ENCODE measurements at regions not wholly inside any gene's neighbourhood (a gene's known extent, or its start where the extent isn't known, plus 50 kb on each side); places are given as distances from the start of the nearest gene placed in this dataset.
"Not testable (repeated sequence)": the region's sequence is repeated elsewhere in the genome, so short reads cannot be mapped to it uniquely, and the experiment has no call there.

GRCh38 chr15:98282656-98283332, 322.3 kb downstream of the ARRDC4 start:
- Mint-ChIP-seq H3K36me3 (no peaks in the 10 kb centered on the region), H3K4me3 (no peak overlapping the region), H3K4me1 (no peaks in the 10 kb centered on the region), H3K9me3 (peaks cover 5% of the 10 kb centered on the region), H3K27ac (no peak overlapping the region)
- DNase-seq (ENCODE audit: low spot score in 2 of 2): no peak
- no peak for ATAC-seq

GRCh38 chr15:98286200-98286599, 325.7 kb downstream of the ARRDC4 start:
- no peak overlapping the region for H3K27ac Mint-ChIP-seq

DNA sequence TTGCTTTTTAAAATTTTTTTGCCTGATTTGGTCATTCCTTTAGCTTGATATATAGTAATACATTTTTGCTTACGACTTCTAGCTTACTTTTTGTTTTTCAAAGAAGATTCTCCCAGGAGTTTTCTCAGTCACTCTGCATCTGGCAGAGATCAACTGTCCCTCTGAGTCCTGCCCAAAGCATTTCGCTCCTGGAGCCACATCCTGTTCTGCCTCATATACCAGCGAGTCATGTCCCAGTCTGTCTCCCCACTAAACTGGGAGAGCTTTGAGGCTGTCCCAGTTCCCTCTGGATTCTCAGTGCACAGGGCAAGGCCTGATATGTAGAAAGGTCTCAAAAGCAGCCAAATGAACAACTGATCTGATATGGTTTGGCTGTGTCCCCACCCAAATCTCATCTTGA, 326.3 kb downstream of the ARRDC4 start:
- no peaks in the 10 kb centered on the region for H3K9me3 Mint-ChIP-seq
- ATAC-seq: no peak
- H3K36me3 Mint-ChIP-seq: no peaks in the 10 kb centered on the region
- no peaks in the 10 kb centered on the region for H3K4me1 Mint-ChIP-seq
- DNase-seq (ENCODE audit: low spot score in 2 of 2): no peak
- no peak overlapping the region for H3K4me3 Mint-ChIP-seq
- no peak overlapping the region for H3K27ac Mint-ChIP-seq

More at GRCh38 chr15:98286200-98286599, 325.7 kb downstream of the ARRDC4 start:
- Mint-ChIP-seq H3K9me3 (no peaks in the 10 kb centered on the region), H3K36me3 (no peaks in the 10 kb centered on the region), H3K4me1 (no peaks in the 10 kb centered on the region), H3K4me3 (no peak overlapping the region)
- ATAC-seq: no peak
- DNase-seq (ENCODE audit: low spot score in 2 of 2): no peak

DNA sequence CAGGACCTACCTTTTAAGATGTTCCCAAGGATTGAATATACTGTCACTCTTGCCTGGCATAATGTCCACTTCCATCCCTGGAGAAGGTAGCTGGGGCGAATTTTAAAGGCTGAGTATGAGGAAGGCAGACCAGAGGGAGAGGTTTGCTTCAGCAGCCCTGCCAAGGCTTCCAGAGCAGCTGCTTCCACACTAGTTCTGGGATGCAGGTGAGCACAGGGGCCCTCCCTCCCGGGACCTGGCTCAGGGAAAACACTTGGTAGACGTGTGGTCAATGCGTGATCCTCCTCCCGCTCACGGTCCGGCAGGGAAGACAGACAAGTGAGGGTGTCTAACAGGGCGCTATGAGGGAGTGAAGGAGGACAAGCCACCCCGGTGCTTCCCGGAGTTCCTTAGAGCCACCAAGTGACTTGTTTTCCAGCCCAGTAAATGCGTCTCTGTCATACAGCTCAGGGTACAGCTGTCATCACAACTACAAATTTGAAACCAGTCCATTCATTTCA, 327.6 kb downstream of the ARRDC4 start:
- no peaks in the 10 kb centered on the region for H3K36me3 Mint-ChIP-seq
- no peak overlapping the region for H3K4me3 Mint-ChIP-seq
- H3K4me1 Mint-ChIP-seq: no peaks in the 10 kb centered on the region
- ATAC-seq: no peak
- no peak for DNase-seq (ENCODE audit: low spot score in 2 of 2)
- H3K9me3 Mint-ChIP-seq: no peaks in the 10 kb centered on the region
- no peak overlapping the region for H3K27ac Mint-ChIP-seq

DNA sequence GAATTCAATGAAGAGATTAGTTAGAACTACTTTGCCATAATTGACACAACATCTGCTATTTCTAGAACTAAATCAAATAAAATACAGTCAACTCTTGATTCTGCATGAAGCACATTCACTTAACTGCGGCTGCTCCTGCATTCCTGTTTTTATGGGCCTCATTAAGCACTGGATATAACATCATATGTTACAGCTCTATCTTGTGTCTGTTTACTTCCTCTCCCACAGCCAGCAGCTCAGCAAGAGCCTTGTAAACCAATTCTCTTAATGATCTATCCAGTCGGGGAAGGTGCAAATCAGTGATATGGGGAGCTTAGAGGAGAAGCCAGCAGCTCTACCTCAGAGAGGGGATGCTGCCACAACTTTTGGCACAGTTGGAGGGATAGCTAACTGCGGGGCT, 329.2 kb downstream of the ARRDC4 start:
- ATAC-seq (no peak), DNase-seq (ENCODE audit: low spot score in 2 of 2) (no peak)
- Mint-ChIP-seq H3K4me1 (no peaks in the 10 kb centered on the region), H3K36me3 (no peaks in the 10 kb centered on the region), H3K27ac (no peak overlapping the region), H3K4me3 (no peak overlapping the region), H3K9me3 (no peaks in the 10 kb centered on the region)

DNA sequence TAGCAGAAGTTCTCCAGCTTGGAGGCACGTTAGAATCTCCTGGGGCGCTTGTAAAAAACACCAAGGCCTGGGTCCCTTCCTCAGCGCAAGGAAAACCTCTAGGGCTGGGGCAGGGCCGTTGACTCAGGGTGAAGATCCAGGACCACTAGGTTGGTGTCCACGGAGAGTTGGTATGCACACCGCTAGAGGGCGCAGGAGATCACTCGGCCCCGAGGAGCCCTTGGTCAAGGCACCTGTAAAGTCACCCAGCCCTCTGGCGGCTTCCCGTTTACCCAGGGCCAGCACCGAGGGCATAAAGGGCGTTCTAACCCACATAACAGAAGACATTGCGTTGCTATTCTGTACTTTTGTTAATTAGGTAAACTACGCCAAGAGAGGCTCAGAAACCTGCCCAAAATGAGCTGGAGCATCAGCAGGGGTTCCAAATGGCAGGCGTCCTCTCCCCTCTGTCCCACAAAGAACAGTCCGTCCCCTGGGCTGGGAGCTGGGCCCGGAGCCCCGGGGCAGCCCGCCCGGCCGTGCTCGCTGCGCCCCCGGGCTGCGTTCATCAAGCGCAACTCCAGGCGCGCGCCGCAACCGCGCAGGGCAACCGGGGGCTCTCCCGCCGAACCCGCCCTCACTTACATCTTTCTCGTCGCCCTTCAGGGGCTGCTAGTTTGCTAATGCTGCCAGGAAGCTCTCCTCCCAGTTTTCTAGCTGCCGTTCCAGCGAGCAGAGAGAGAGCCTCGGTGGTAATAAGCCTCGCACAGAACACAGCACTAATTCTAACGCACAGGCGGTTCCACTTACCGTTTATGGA, 332.1 kb downstream of the ARRDC4 start:
- H3K36me3 Mint-ChIP-seq: no peaks in the 10 kb centered on the region
- ATAC-seq: peak; percentile 49
- H3K27ac Mint-ChIP-seq: no peak overlapping the region
- H3K9me3 Mint-ChIP-seq: no peaks in the 10 kb centered on the region
- H3K4me3 Mint-ChIP-seq: no peak overlapping the region
- no peaks in the 10 kb centered on the region for H3K4me1 Mint-ChIP-seq
- peak; percentile 5 to 66 for DNase-seq (ENCODE audit: low spot score in 2 of 2)

- ATAC-seq: no peak
- H3K4me1 Mint-ChIP-seq: no peaks in the 10 kb centered on the region
- no peaks in the 10 kb centered on the region for H3K36me3 Mint-ChIP-seq
- H3K27ac Mint-ChIP-seq: no peak overlapping the region
- no peak for DNase-seq (ENCODE audit: low spot score in 2 of 2)
- H3K9me3 Mint-ChIP-seq: no peaks in the 10 kb centered on the region
- H3K4me3 Mint-ChIP-seq: no peak overlapping the region
Measured at GRCh38 chr15:98294126-98294525, 333.6 kb downstream of the ARRDC4 start.

- H3K4me1 Mint-ChIP-seq; ATAC-seq; H3K36me3 Mint-ChIP-seq; H3K9me3 Mint-ChIP-seq; H3K4me3 Mint-ChIP-seq; H3K27ac Mint-ChIP-seq; DNase-seq (ENCODE audit: low spot score in 2 of 2): not testable (repeated sequence)
Measured at GRCh38 chr15:98295101-98295759, 334.7 kb downstream of the ARRDC4 start.

GRCh38 chr15:98296653-98297052, 336.1 kb downstream of the ARRDC4 start:
- Mint-ChIP-seq H3K27ac (no peak overlapping the region), H3K36me3 (no peaks in the 10 kb centered on the region), H3K9me3 (no peaks in the 10 kb centered on the region), H3K4me1 (no peaks in the 10 kb centered on the region), H3K4me3 (no peak overlapping the region)
- DNase-seq (ENCODE audit: low spot score in 2 of 2): no peak
- no peak for ATAC-seq

- no peak for ATAC-seq
- no peak overlapping the region for H3K27ac Mint-ChIP-seq
- H3K9me3 Mint-ChIP-seq: no peaks in the 10 kb centered on the region
- no peaks in the 10 kb centered on the region for H3K36me3 Mint-ChIP-seq
- no peak overlapping the region for H3K4me3 Mint-ChIP-seq
- no peaks in the 10 kb centered on the region for H3K4me1 Mint-ChIP-seq
- no peak for DNase-seq (ENCODE audit: low spot score in 2 of 2)
Measured at GRCh38 chr15:98304371-98304770, 343.9 kb downstream of the ARRDC4 start.

- H3K36me3 Mint-ChIP-seq: no peaks in the 10 kb centered on the region
- DNase-seq (ENCODE audit: low spot score in 2 of 2) (no peak), ATAC-seq (no peak)
- H3K4me1 Mint-ChIP-seq: no peaks in the 10 kb centered on the region
- H3K4me3 Mint-ChIP-seq: no peak overlapping the region
- no peak overlapping the region for H3K27ac Mint-ChIP-seq
- no peaks in the 10 kb centered on the region for H3K9me3 Mint-ChIP-seq
Measured at GRCh38 chr15:98308117-98308516, 340.2 kb upstream of the IGF1R start.

GRCh38 chr15:98311566-98312188, 336.7 kb upstream of the IGF1R start:
- no peak for ATAC-seq
- Mint-ChIP-seq H3K4me3 (no peak overlapping the region), H3K36me3 (no peaks in the 10 kb centered on the region), H3K9me3 (no peaks in the 10 kb centered on the region), H3K4me1 (no peaks in the 10 kb centered on the region), H3K27ac (no peak overlapping the region)
- peak; percentile 39 to 81 for DNase-seq (ENCODE audit: low spot score in 2 of 2)

DNA sequence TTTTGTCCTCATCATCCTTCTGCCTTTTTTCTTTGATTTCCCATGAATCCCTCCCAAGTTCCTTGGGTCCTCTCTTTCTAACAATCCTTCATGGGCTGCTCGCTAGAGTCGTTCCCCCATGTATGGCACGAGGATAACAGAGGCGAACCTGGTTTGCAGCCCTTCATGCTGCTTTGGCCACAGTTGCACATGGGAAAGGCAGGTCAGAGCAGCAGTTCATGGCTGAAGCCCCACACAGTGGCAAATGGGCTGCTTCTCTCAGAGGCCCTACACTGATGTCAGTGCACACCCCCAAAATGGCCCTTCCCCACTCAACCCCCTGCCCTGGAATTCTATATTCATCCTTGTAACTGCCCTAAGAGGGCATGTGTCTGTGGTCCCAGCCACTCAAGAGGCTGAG, 335.4 kb upstream of the IGF1R start:
- H3K36me3 Mint-ChIP-seq: no peaks in the 10 kb centered on the region
- H3K9me3 Mint-ChIP-seq: no peaks in the 10 kb centered on the region
- ATAC-seq: no peak
- H3K4me3 Mint-ChIP-seq: no peak overlapping the region
- no peaks in the 10 kb centered on the region for H3K4me1 Mint-ChIP-seq
- H3K27ac Mint-ChIP-seq: no peak overlapping the region
- DNase-seq (ENCODE audit: low spot score in 2 of 2): no peak

- no peaks in the 10 kb centered on the region for H3K36me3 Mint-ChIP-seq
- no peak overlapping the region for H3K4me3 Mint-ChIP-seq
- no peak for DNase-seq (ENCODE audit: low spot score in 2 of 2)
- no peak for ATAC-seq
- no peak overlapping the region for H3K27ac Mint-ChIP-seq
- no peaks in the 10 kb centered on the region for H3K9me3 Mint-ChIP-seq
- H3K4me1 Mint-ChIP-seq: no peaks in the 10 kb centered on the region
Measured at GRCh38 chr15:98315971-98316370, 332.4 kb upstream of the IGF1R start.

- H3K4me3 Mint-ChIP-seq: no peak overlapping the region
- H3K4me1 Mint-ChIP-seq: no peaks in the 10 kb centered on the region
- ATAC-seq: no peak
- no peaks in the 10 kb centered on the region for H3K9me3 Mint-ChIP-seq
- H3K36me3 Mint-ChIP-seq: no peaks in the 10 kb centered on the region
- H3K27ac Mint-ChIP-seq: no peak overlapping the region
- no peak for DNase-seq (ENCODE audit: low spot score in 2 of 2)
Measured at GRCh38 chr15:98321896-98322295, 326.4 kb upstream of the IGF1R start.

Data from stimulated activated effector memory CD8-positive, alpha-beta T cell treated with anti-CD3 and anti-CD28 coated beads, Interleukin-12 subunit alpha, Interleukin-12 subunit beta, amount 100 ng/mL, for 72 hours (primary cell).